Right lobe of liver (tissue), 6 donors: ENCODE measurements at regions not wholly inside any gene's neighbourhood (a gene's known extent, or its start where the extent isn't known, plus 50 kb on each side); places are given as distances from the start of the nearest gene placed in this dataset.

Experiments
- ATAC-seq, 4 donors: fragments of 200-7000 bp; cut with Tn5 transposase; one replicate each; pipeline ENCODE4 v1.9.1; 2020; ENCODE audit warnings: mild to moderate bottlenecking in 4 of 4, moderate library complexity in 4 of 4
- DNase-seq, 3 donors: peaks; one replicate each; pipeline ENCODE4 v3.0.0-alpha.2; 2020
- H3K27ac ChIP-seq, 3 donors: fragments of 200-600 bp; one replicate each; pipeline ENCODE4 v1.8.0; 2022
- H3K27me3 ChIP-seq, 2 donors: fragments of 200-600 bp; one replicate each; pipeline ENCODE4 v1.8.0; 2022
- H3K36me3 ChIP-seq, 4 donors: fragments of 200-600 bp; sonication (generic) in 1 of 4; one replicate each; pipeline versions ENCODE4 v1.5.1 to v1.8.0; 2017 to 2022; ENCODE audit warnings: control low read depth in 1 of 4
- H3K4me1 ChIP-seq, 4 donors: fragments of 200-600 bp; sonication (generic) in 1 of 4; one replicate each; pipeline versions ENCODE4 v1.5.1 to v1.8.0; 2017 to 2022; ENCODE audit warnings: control low read depth in 1 of 4
- H3K4me3 ChIP-seq, 3 donors: fragments of 200-600 bp; one replicate each; pipeline ENCODE4 v1.8.0; 2022
- H3K9me3 ChIP-seq, 4 donors: fragments of 200-600 bp; sonication (generic) in 1 of 4; one replicate each; pipeline versions ENCODE4 v1.5.1 to v1.8.0; 2017 to 2022; ENCODE audit warnings: control low read depth in 1 of 4
- POLR2A ChIP-seq: fragments of 450-650 bp; IDR thresholded peaks from one replicate; pipeline ENCODE4 v1.6.1; 2017; ENCODE audit warnings: antibody characterized with exemption, mild to moderate bottlenecking
- WGBS: methylation state at CpG from one replicate; pipeline ENCODE4 v1.1.6; 2018; ENCODE audit warnings: low coverage, low lambda C conversion rate; ENCODE audit not compliant: insufficient coverage; ENCODE audit errors: missing lambda C conversion rate; 5-methylcytosine and 5-hydroxymethylcytosine counted together
- intact Hi-C, 2 donors: fragments of 100-400 bp; cut with DNase I; formaldehyde crosslinking; loops; one replicate each; pipeline versions ENCODE4 v1.11.2 to v1.14.1; 2022
- TF ChIP-seq, protein P1 (sequence below), 4 donors: fragments of 200-600 bp in 3 of 4; fragments of 450-650 bp in 1 of 4; IDR thresholded peaks; one replicate each; pipeline versions ENCODE4 v1.5.1 to v1.8.0; 2016 to 2022; ENCODE audit warnings: antibody characterized with exemption in 4 of 4, mild to moderate bottlenecking in 2 of 4
- donor health status: DM: no; HTN: yes; CAD: no.
- donor health status: DM: no; HTN: no; CAD: no.
- donor health status: DM: no; HTN: no; CAD: no.
- donor health status: DM: no; HTN: yes; CAD: no.
- donor health status: DM: no; HTN: yes; CAD: no.

DNA sequence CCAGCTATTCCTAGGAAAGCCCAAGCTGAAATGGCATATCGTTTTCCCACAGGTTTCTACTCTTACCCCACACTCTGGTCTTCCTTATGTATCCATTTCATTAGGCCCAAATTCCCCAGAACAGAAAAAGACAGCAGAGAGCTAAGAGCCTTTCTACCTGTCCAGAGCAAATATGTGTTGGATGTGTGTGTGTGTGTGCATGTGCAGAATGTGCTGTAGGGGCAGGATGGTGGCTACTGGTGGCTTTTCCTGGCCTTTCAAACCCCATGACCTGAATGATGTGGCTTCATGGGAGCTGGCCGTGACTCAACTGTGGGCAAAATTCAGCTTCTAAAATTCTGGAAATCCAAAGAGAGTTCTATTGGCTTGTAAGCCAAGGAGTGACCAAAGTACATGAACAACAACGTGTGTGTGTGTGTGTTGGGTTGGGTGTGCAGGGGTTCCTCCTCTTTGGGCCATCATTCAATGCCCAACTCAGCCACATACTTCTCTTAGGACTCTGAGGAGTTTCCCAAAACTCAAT lies 421.4 kb upstream of the CADM1 start:
- no peaks in the 10 kb centered on the region for H3K27me3 ChIP-seq
- 62% methylated on average over 2 of the region's 3 CpGs for WGBS
- H3K4me3 ChIP-seq = no peak overlapping the region
- H3K4me1 ChIP-seq = no peaks in the 10 kb centered on the region
- TF ChIP-seq, protein P1, sequence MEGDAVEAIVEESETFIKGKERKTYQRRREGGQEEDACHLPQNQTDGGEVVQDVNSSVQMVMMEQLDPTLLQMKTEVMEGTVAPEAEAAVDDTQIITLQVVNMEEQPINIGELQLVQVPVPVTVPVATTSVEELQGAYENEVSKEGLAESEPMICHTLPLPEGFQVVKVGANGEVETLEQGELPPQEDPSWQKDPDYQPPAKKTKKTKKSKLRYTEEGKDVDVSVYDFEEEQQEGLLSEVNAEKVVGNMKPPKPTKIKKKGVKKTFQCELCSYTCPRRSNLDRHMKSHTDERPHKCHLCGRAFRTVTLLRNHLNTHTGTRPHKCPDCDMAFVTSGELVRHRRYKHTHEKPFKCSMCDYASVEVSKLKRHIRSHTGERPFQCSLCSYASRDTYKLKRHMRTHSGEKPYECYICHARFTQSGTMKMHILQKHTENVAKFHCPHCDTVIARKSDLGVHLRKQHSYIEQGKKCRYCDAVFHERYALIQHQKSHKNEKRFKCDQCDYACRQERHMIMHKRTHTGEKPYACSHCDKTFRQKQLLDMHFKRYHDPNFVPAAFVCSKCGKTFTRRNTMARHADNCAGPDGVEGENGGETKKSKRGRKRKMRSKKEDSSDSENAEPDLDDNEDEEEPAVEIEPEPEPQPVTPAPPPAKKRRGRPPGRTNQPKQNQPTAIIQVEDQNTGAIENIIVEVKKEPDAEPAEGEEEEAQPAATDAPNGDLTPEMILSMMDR (IDR thresholded peaks at IDR 0.05) = no peak
- no peak for TF ChIP-seq POLR2A
- intact Hi-C loops = no loop called here
- H3K9me3 ChIP-seq = no peaks in the 10 kb centered on the region
- ATAC-seq = no peak
- no peak for DNase-seq
- H3K36me3 ChIP-seq = no peaks in the 10 kb centered on the region
- no peak overlapping the region for H3K27ac ChIP-seq

DNA sequence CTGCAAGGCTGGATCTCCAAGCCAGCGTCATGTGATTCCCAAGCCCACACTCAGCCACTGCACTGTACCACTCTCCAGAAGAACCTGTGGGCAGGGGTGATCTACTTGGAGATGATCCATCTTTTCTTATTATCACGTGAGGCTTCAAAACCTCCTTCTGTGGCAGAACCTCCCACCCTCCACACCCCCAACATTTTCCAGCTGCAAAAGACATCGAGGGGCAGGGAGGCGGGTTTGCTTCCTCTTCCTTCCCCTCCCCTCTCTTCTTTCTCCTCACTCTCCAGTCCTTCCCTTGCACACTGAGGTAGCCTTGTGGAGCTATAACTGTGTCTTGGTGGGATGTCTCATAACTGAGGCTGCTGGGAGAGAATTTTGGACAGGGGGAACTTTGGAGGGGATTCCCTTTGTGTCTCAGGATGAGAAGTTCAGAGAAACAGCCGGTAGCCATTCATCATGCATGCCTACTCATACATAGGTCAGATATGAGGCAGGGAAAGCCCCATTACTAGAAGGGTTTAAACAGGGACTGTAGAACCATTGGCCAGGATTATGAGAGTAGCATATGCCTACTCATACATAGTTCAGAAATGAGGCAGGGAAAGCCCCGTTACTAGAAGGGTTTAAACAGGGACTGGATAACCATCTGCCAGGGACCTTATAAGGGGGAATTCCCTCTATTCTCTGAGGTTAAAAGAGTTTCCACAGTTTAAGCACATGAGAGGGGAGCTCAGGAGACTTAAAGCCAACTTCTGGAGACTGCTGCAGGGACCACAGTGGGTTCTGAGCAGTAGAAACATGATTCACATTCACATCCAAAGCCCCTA lies 420.7 kb upstream of the CADM1 start:
- Histone ChIP-seq H3K4me3 (no peak overlapping the region), H3K36me3 (no peaks in the 10 kb centered on the region), H3K9me3 (no peaks in the 10 kb centered on the region), H3K27me3 (no peaks in the 10 kb centered on the region), H3K27ac (no peak overlapping the region), H3K4me1 (no peaks in the 10 kb centered on the region)
- no peak for TF ChIP-seq POLR2A
- intact Hi-C loops = no loop called here
- ATAC-seq = no peak
- WGBS = 55% methylated on average over 6 of the region's 6 CpGs
- no peak for DNase-seq

DNA sequence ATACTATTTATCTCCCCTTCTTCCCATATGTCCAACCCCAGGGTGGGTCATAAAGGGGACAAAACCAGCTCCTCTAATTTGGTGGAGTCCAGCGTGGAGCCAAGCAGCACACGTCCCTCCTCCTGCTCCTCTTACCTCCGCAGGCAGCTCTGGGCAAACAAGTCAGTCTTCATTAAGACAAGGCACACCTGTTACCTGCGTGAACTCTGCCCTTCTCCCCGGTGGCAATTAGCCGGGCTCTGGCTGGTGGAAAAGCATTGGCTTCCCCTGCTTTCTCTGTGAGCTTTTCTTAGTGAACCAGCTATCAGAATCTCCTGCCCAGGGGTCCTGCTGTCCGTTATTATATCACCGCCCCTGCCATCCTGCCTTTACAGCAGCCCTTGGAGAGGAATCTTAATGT lies 418.7 kb upstream of the CADM1 start:
- no peak for ATAC-seq
- DNase-seq = no peak

DNA sequence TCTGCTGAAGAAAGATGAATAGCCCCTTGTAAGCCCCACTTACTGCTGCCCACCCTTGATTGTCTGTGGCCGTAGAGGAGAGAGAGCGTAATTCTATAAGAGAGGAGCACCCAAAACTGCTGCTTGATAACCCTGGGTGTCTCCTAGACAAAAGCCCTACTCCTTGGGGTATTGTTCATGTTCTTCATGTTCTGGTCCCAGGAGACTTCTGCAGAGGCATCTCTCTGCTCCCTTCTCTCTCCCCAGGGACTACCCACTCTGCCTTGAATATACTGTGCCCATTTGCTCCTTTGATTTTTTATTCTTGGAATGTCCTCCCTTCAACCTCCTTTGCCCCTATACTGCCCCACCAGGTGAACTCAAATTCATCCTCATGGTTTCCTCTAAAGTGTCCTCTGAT lies 417.8 kb upstream of the CADM1 start:
- no peak for ATAC-seq
- no peaks in the 10 kb centered on the region for H3K36me3 ChIP-seq
- H3K4me3 ChIP-seq = no peak overlapping the region
- H3K4me1 ChIP-seq = no peaks in the 10 kb centered on the region
- H3K9me3 ChIP-seq = no peaks in the 10 kb centered on the region
- intact Hi-C loops = no loop called here
- no peaks in the 10 kb centered on the region for H3K27me3 ChIP-seq
- TF ChIP-seq, protein P1 (IDR thresholded peaks at IDR 0.05) = no peak
- no peak for TF ChIP-seq POLR2A
- no peak overlapping the region for H3K27ac ChIP-seq
- no peak for DNase-seq
- WGBS = 40% methylated on average over 1 of the region's 2 CpGs

More for the DNA sequence above, 418.7 kb upstream of the CADM1 start:
- Histone ChIP-seq H3K27me3 (no peaks in the 10 kb centered on the region), H3K9me3 (no peaks in the 10 kb centered on the region), H3K36me3 (no peaks in the 10 kb centered on the region), H3K4me1 (no peaks in the 10 kb centered on the region), H3K27ac (no peak overlapping the region), H3K4me3 (no peak overlapping the region)
- 31% methylated on average over 7 of the region's 8 CpGs for WGBS
- TF ChIP-seq, protein P1 (IDR thresholded peaks at IDR 0.05) = no peak
- TF ChIP-seq POLR2A = no peak
- intact Hi-C loops = no loop called here

DNA sequence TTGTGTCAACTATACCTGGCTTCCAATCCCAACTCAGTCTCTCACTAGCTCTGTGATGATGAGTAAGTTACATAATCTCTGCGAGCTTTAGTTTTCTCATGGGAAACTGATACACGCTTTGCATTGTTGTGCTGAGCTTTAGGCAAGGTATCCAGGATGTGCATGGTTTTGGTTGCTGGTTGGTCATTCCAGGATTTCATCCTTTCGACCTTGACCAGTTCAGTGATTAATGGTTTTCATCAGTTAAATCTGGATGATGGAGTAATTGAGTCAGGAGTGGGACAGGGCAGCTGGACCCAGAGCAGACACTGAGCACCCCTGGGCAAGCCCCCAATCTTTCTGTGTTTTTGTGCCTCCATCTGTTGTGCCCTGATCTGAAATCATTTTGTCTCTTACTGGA lies 417.3 kb upstream of the CADM1 start:
- ATAC-seq (peak in 1 of 4 donors; percentile 4), DNase-seq (no peak)
- intact Hi-C loops = no loop called here
- no peaks in the 10 kb centered on the region for H3K9me3 ChIP-seq
- no peaks in the 10 kb centered on the region for H3K36me3 ChIP-seq
- TF ChIP-seq, protein P1 (IDR thresholded peaks at IDR 0.05) = no peak
- no peak for TF ChIP-seq POLR2A
- H3K4me1 ChIP-seq = no peaks in the 10 kb centered on the region
- H3K27me3 ChIP-seq = no peaks in the 10 kb centered on the region
- WGBS = 47% methylated on average over 3 of the region's 3 CpGs
- no peak overlapping the region for H3K27ac ChIP-seq
- H3K4me3 ChIP-seq = no peak overlapping the region
